Ishikawa (cell line): ENCODE measurements at regions not wholly inside any gene's neighbourhood (a gene's known extent, or its start where the extent isn't known, plus 50 kb on each side); places are given as distances from the start of the nearest gene placed in this dataset.

Experiments
- CEBPB ChIP-seq: IDR thresholded peaks from 2 replicates; pipeline ENCODE4 v1.6.1; 2012
- CREB1 ChIP-seq: IDR thresholded peaks from 2 replicates; pipeline ENCODE4 v1.6.1; 2012; ENCODE audit warnings: low read depth
- EGR1 ChIP-seq: IDR thresholded peaks from 2 replicates; pipeline ENCODE4 v1.6.1; 2012
- EP300 ChIP-seq: IDR thresholded peaks from 2 replicates; pipeline ENCODE4 v1.6.1; 2012; ENCODE audit warnings: borderline replicate concordance
- FOXM1 ChIP-seq: IDR thresholded peaks from 2 replicates; pipeline ENCODE4 v1.6.1; 2012; ENCODE audit warnings: low read depth, borderline replicate concordance
- MAX ChIP-seq: IDR thresholded peaks from 2 replicates; pipeline ENCODE4 v1.6.1; 2012
- NFIC ChIP-seq: IDR thresholded peaks from 2 replicates; pipeline ENCODE4 v1.6.1; 2012
- RAD21 ChIP-seq: IDR thresholded peaks from 2 replicates; pipeline ENCODE4 v1.6.1; 2012; ENCODE audit warnings: low read depth
- TAF1 ChIP-seq: IDR thresholded peaks from 2 replicates; pipeline ENCODE4 v1.6.1; 2012; ENCODE audit warnings: low read depth, mild to moderate bottlenecking
- TCF12 ChIP-seq: IDR thresholded peaks from 2 replicates; pipeline ENCODE4 v1.6.1; 2012; ENCODE audit warnings: low read depth
- TEAD4 ChIP-seq: IDR thresholded peaks from 2 replicates; pipeline ENCODE4 v1.6.1; 2012
- USF1 ChIP-seq: IDR thresholded peaks from 2 replicates; pipeline ENCODE4 v1.6.1; 2012
- YY1 ChIP-seq: IDR thresholded peaks from 2 replicates; pipeline ENCODE4 v1.6.1; 2012; ENCODE audit warnings: low read depth
- ZBTB7A ChIP-seq: IDR thresholded peaks from 2 replicates; pipeline ENCODE4 v1.6.1; 2012; ENCODE audit warnings: low read depth
- TF ChIP-seq, protein P1 (sequence below): IDR thresholded peaks from 2 replicates; pipeline ENCODE4 v1.6.1; 2012; ENCODE audit warnings: low read depth, mild to moderate bottlenecking

DNA sequence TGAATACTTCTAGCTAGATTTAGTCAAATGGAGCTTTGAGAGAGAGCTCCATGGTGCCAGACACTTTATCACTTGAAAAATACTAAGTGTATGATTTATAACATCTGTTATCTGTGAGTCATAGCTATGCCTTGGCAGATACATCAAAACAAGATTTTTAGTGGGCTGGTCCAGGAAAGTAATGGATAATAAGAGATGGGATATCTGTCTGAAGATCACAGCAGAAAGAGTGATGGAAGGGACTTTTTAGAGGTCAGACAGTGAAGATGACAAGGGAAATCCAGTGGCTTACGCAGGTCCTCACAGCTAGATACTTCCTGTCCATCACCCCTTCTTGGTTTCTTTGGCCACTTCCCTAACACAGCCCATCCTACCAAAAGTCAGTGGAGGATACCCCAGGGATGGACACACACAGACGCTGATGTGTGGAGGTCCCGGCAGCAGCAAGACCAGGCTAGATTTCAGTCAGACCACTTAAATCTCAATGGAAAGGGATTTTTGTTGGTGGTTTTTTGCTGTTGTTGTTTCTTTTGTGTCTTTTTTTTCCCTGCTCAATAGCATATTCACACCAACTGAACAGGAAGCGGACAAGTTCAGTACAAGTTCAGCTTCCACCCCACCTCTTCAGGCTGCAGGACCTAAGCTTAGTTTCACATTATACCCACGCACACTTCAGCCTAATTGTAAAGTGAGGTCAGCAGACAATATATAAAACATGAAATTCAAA, 209.3 kb downstream of the ALDH8A1 start:
- TF ChIP-seq FOXM1 (no peak), EP300 (no peak), NFIC (no peak), CEBPB (no peak), TAF1 (no peak), YY1 (no peak), RAD21 (no peak), TEAD4 (no peak), MAX (no peak), USF1 (no peak), EGR1 (no peak), TCF12 (no peak)
- TF ChIP-seq, protein P1, sequence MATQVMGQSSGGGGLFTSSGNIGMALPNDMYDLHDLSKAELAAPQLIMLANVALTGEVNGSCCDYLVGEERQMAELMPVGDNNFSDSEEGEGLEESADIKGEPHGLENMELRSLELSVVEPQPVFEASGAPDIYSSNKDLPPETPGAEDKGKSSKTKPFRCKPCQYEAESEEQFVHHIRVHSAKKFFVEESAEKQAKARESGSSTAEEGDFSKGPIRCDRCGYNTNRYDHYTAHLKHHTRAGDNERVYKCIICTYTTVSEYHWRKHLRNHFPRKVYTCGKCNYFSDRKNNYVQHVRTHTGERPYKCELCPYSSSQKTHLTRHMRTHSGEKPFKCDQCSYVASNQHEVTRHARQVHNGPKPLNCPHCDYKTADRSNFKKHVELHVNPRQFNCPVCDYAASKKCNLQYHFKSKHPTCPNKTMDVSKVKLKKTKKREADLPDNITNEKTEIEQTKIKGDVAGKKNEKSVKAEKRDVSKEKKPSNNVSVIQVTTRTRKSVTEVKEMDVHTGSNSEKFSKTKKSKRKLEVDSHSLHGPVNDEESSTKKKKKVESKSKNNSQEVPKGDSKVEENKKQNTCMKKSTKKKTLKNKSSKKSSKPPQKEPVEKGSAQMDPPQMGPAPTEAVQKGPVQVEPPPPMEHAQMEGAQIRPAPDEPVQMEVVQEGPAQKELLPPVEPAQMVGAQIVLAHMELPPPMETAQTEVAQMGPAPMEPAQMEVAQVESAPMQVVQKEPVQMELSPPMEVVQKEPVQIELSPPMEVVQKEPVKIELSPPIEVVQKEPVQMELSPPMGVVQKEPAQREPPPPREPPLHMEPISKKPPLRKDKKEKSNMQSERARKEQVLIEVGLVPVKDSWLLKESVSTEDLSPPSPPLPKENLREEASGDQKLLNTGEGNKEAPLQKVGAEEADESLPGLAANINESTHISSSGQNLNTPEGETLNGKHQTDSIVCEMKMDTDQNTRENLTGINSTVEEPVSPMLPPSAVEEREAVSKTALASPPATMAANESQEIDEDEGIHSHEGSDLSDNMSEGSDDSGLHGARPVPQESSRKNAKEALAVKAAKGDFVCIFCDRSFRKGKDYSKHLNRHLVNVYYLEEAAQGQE: no peak

DNA sequence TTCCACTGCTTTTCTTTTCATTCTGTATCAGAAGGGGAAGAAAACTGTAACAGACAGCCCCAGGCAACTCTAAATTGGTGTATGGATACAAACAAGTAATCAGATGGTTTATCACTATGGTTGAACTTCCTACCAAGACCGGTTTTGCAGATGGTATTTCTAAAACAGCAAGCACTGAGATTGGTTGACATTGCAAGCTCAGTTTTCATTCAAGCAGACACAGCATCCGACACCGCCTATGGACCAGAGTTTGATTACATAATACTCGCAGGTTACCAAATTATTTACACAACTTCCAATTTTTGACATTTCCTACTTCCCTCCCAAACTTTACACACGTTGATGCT, 209.9 kb downstream of the ALDH8A1 start:
- TF ChIP-seq NFIC (no peak), EP300 (no peak), TAF1 (no peak), EGR1 (no peak)

DNA sequence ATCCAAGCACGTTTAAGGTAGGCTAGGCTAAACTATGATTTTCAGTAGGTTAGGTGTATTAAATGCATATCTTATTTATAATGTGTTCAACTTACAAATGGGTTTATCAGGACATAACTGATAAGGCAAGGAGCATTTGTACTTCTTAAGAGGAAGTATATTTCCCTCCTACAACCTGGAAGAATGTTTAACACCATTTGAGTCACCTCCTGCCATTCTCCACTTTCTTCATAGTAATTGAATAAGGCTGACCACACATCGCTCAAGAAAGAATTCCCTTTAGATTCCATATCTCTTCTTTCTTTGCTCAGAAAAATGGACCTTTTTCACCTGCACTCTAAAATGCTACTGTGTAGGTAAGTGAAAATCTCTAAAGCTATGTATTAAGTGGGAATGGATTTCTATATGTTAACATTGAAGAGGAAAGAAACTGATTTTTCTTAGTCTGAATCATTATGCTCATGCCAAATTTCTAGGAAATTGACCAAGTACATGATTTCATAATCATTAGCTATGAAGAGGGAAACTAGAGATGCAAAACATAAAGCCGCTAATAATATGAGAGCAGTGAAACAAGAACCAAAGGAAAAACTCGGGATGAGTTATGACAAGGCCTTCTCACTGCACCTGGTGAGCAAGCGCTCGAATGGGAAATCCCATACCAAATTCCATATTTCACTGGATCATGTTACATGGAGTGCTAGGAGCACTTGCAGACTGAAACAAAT, 210.4 kb downstream of the ALDH8A1 start:
- TF ChIP-seq, protein P1: no peak
- no peak for TF ChIP-seq CREB1
- no peak for TF ChIP-seq YY1
- no peak for TF ChIP-seq MAX
- no peak for TF ChIP-seq TCF12
- TF ChIP-seq TAF1: no peak
- TF ChIP-seq ZBTB7A: no peak
- TF ChIP-seq TEAD4: no peak
- TF ChIP-seq RAD21: no peak
- no peak for TF ChIP-seq NFIC
- TF ChIP-seq CEBPB: no peak
- no peak for TF ChIP-seq FOXM1
- no peak for TF ChIP-seq EP300
- TF ChIP-seq USF1: no peak

- TF ChIP-seq, protein P1: no peak
- no peak for TF ChIP-seq CREB1
- no peak for TF ChIP-seq TAF1
- TF ChIP-seq MAX: no peak
These were observed 211.6 kb downstream of the ALDH8A1 start for GRCh38 chr6:134738211-134738885.
